Cardiac muscle cell (in vitro differentiated cells and primary cell): ENCODE measurements at regions not wholly inside any gene's neighbourhood (a gene's known extent, or its start where the extent isn't known, plus 50 kb on each side); places are given as distances from the start of the nearest gene placed in this dataset.

Source experiments
- DNase-seq, 2 donors: peaks; one replicate each; pipeline versions ENCODE4 v3.0.0 to v3.0.0-alpha.2; 2010 to 2017; ENCODE audit warnings: low read depth in 1 of 2, low spot score in 1 of 2
- H3K27ac ChIP-seq: fragments of 200-600 bp; sonication (generic); 2 replicates; pipeline ENCODE4 v1.5.1; 2016
- H3K27me3 ChIP-seq: fragments of 200-600 bp; sonication (generic); 2 replicates; pipeline ENCODE4 v1.6.0; 2016; ENCODE audit warnings: control low read depth
- H3K36me3 ChIP-seq: fragments of 200-600 bp; sonication (generic); 2 replicates; pipeline ENCODE4 v1.5.1; 2016; ENCODE audit warnings: control low read depth
- H3K4me1 ChIP-seq: fragments of 200-600 bp; sonication (generic); 2 replicates; pipeline ENCODE4 v1.8.1; 2017; ENCODE audit warnings: low read depth, mild to moderate bottlenecking, mixed run types
- H3K4me3 ChIP-seq: fragments of 200-600 bp; sonication (generic); 2 replicates; pipeline ENCODE4 v1.5.1; 2016; ENCODE audit warnings: mild to moderate bottlenecking
- H3K9me3 ChIP-seq: fragments of 200-600 bp; sonication (generic); 2 replicates; pipeline ENCODE4 v1.5.1; 2017; ENCODE audit warnings: low read depth, mild to moderate bottlenecking, control low read depth
- CTCF ChIP-seq: IDR thresholded peaks from 2 replicates; pipeline ENCODE4 v1.5.1; 2012; ENCODE audit warnings: low read depth, mild to moderate bottlenecking, low read length

GRCh38 chr1:79785964-79786363, 779.4 kb upstream of the ADGRL4 start:
- TF ChIP-seq CTCF = no peak
- Histone ChIP-seq H3K4me3 (no peak overlapping the region), H3K36me3 (no peaks in the 10 kb centered on the region), H3K27ac (no peak overlapping the region), H3K27me3 (no peaks in the 10 kb centered on the region), H3K4me1 (no peaks in the 10 kb centered on the region), H3K9me3 (no peaks in the 10 kb centered on the region)
- no peak for DNase-seq

GRCh38 chr1:79785561-79785960, 779.0 kb upstream of the ADGRL4 start:
- no peaks in the 10 kb centered on the region for H3K27me3 ChIP-seq
- H3K36me3 ChIP-seq = no peaks in the 10 kb centered on the region
- H3K4me3 ChIP-seq = no peak overlapping the region
- H3K27ac ChIP-seq = no peak overlapping the region
- no peak for TF ChIP-seq CTCF
- no peaks in the 10 kb centered on the region for H3K9me3 ChIP-seq
- no peak for DNase-seq
- H3K4me1 ChIP-seq = no peaks in the 10 kb centered on the region

GRCh38 chr1:79781261-79781660, 774.7 kb upstream of the ADGRL4 start:
- no peaks in the 10 kb centered on the region for H3K4me1 ChIP-seq
- H3K4me3 ChIP-seq = no peak overlapping the region
- H3K27me3 ChIP-seq = no peaks in the 10 kb centered on the region
- no peak for TF ChIP-seq CTCF
- no peak for DNase-seq
- H3K9me3 ChIP-seq = no peaks in the 10 kb centered on the region
- no peaks in the 10 kb centered on the region for H3K36me3 ChIP-seq
- no peak overlapping the region for H3K27ac ChIP-seq

GRCh38 chr1:79777481-79778219, 771.1 kb upstream of the ADGRL4 start:
- no peak for TF ChIP-seq CTCF
- peak in 1 of 2 donors; percentile 3 for DNase-seq
- H3K4me1 ChIP-seq = no peaks in the 10 kb centered on the region
- H3K36me3 ChIP-seq = no peaks in the 10 kb centered on the region
- H3K27me3 ChIP-seq = no peaks in the 10 kb centered on the region
- no peak overlapping the region for H3K27ac ChIP-seq
- H3K9me3 ChIP-seq = no peaks in the 10 kb centered on the region
- no peak overlapping the region for H3K4me3 ChIP-seq

- Histone ChIP-seq H3K27ac (no peak overlapping the region), H3K9me3 (no peaks in the 10 kb centered on the region), H3K36me3 (no peaks in the 10 kb centered on the region), H3K4me1 (no peaks in the 10 kb centered on the region), H3K27me3 (no peaks in the 10 kb centered on the region), H3K4me3 (no peak overlapping the region)
- DNase-seq = no peak
- TF ChIP-seq CTCF = no peak
These were observed 768.9 kb upstream of the ADGRL4 start for GRCh38 chr1:79775402-79775801.
